ENCODE measurements at regions not wholly inside any gene's neighbourhood (a gene's known extent, or its start where the extent isn't known, plus 50 kb on each side); places are given as distances from the start of the nearest gene placed in this dataset.

GRCh38 chr5:137808503-137809135, 54.5 kb upstream of the HNRNPA0 start:
- peak in 3 of 14 donors; percentile 5 to 55 (median 25) for DNase-seq

DNA sequence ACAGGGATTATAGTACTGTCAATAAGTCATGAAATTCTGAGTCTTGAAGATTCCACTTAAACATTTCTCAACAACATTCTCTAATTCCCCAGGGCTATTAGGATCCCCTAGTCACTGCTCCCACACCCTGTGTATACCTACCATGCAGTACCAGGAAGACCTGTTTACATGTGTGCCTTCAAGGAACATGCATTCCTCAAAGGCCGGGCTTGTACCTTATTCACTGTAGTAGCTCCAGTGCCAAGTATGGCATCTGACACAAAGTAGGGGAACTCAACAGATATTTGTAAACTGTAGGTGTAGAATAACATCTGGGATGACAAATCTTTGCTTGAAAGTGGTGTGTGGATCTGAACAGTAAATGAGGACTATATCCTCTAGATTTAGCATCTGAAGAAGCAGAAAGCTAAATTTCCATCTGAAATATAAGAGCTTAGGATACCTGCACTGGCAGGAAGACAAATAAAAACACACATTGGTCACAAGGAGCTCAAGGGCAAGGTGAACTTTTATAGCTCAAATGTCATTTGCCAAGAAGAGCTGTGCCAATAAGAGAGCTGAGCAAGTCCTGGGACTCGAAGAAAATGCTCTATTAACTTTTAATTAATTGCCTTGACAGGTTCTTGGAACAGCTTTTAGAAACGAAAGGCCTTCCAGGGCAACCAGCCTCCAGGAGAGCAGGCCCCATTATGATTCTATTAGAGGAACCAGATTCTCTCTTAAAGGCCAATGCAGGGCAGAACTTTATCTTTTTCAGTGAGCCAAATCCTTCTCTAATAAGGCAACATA, 52.3 kb upstream of the MYOT start:
- no peak for DNase-seq

All from C1 segment of cervical spinal cord (tissue), 14 donors.